Pons (tissue), 1 donor: ENCODE measurements at regions not wholly inside any gene's neighbourhood (a gene's known extent, or its start where the extent isn't known, plus 50 kb on each side); places are given as distances from the start of the nearest gene placed in this dataset.

Experiments
- DNase-seq: peaks from one replicate; pipeline ENCODE4 v3.0.0-alpha.2; 2016; ENCODE audit warnings: low spot score

DNA sequence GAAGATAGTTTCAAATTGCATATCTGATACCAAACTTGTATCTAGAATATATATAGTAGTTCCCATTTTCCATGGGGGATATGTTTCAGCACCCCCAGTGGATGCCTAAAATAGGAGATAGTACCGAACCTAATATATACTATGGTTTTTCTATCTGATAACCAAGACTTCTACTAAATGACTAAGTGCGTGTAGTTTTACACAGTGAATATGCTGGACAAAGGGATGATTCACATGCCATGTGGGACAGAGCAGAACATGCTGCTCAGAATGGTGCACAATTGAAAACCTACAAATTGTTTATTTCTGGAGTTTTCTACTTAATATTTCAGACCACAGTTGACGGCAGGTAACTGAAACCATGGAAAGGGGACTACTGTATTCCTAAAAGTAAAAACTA, 73.4 kb upstream of the TP63 start:
- no peak for DNase-seq

GRCh38 chr3:189561256-189561655, 69.9 kb upstream of the TP63 start:
- no peak for DNase-seq

GRCh38 chr3:189563853-189564563, 67.2 kb upstream of the TP63 start:
- DNase-seq, result no peak

- DNase-seq, result no peak
These were observed 64.5 kb upstream of the TP63 start for GRCh38 chr3:189566550-189567130.

DNA sequence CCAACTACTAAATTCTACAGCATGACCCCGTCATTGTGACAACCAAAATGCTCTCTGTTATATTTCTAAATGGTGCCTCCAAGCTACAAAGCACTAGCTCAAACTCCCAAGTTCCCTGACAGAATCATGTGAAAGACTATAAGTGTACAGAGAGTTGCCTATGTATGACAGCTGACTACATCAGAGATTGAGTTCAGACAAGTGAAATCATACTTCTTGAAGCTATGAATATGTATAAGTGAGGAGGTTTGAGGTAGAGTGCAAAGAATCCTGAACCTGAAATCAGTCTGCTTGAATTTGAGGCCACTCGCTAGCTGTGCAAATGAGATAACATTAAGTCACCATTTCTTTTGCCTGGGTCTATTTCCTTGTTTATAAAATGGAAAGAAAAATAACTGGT, 63.9 kb upstream of the TP63 start:
- no peak for DNase-seq

- no peak for DNase-seq
These were observed 63.3 kb upstream of the TP63 start for GRCh38 chr3:189567766-189568420.

- DNase-seq, result no peak
These were observed 62.2 kb upstream of the TP63 start for GRCh38 chr3:189568961-189569360.

DNA sequence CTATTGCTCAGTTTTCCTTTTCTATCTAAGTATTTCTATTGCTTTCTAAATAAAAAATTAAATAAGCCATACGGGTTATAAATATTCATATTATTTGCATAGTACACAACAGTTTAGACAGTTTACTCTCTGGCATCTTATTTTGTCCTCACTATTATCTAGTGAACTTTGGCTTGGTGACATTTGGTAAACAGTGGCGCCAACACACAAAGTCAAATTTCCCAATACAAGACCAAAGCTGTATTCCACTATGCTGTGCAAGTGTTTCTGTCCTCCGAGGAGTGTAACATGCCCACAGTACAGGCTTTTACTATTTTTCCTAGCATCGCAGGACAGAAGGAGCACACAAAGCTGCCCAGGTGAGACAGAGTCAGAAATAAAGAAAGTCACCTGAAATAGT, 61.7 kb upstream of the TP63 start:
- DNase-seq, result no peak

- no peak for DNase-seq
These were observed 60.3 kb upstream of the TP63 start for GRCh38 chr3:189570916-189571315.

- no peak for DNase-seq
These were observed 58.9 kb upstream of the TP63 start for GRCh38 chr3:189572249-189572648.

DNA sequence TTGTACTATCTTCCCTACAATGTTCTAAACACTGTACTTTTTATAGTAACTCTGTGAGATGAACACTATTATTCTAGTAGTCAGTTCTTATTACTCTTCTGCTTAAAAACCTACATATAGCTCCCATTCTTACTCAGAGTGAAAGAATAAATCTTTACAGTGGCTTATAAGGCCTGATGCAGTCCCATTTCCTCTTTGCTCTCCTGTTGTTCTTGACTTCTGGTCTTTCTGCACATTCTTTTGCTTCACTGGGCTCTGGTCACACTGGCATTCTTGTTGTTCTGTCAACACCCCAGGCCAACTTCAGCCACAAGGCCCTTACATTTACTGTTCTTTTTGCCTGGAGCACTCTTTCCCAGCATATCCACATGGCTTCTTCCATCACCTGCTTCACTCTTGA, 58.2 kb upstream of the TP63 start:
- no peak for DNase-seq

GRCh38 chr3:189576486-189576885, 54.7 kb upstream of the TP63 start:
- DNase-seq, result no peak

- DNase-seq, result no peak
These were observed 53.9 kb upstream of the TP63 start for GRCh38 chr3:189577050-189577951.

DNA sequence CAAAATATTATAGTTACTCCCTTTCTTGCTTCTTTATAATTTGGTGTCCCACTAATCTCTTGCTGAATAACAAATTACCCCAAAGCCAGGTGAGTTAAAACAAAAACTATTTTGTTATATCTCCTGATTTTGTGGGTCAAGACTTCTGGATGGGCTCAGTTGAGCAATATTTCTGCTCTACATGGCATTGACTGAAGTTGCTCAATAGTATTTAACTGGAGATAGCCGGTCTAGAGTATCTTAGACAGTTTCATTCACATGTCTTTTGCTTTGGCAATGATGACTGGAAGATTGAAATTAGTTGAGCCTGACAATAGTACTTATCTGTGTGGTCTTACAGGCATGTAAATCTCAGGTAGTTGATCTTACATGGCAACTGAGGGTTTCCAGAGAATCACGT, 51.0 kb upstream of the TP63 start:
- DNase-seq, result no peak
